H9 (cell line): ENCODE measurements at regions not wholly inside any gene's neighbourhood (a gene's known extent, or its start where the extent isn't known, plus 50 kb on each side); places are given as distances from the start of the nearest gene placed in this dataset.

Experiments used
- DNase-seq: peaks from one replicate; pipeline ENCODE4 v3.0.0-alpha.2; 2017
- H2AFZ ChIP-seq: one replicate; pipeline ENCODE4 v1.6.1; 2013; ENCODE audit warnings: mild to moderate bottlenecking, low read length, control low read depth, moderate library complexity
- H2AK5ac ChIP-seq: 2 replicates; pipeline ENCODE4 v1.6.1; 2013; ENCODE audit warnings: low read length, control low read depth, mixed read lengths; ENCODE audit not compliant: insufficient read length
- H2BK120ac ChIP-seq: one replicate; pipeline ENCODE4 v1.6.1; 2013; ENCODE audit warnings: low read depth, mild to moderate bottlenecking, low read length, control low read depth, inconsistent platforms; ENCODE audit not compliant: poor library complexity, severe bottlenecking
- H2BK12ac ChIP-seq: 2 replicates; pipeline ENCODE4 v1.6.1; 2013; ENCODE audit warnings: low read length, control low read depth, mixed read lengths, low read depth; ENCODE audit not compliant: insufficient read length
- H2BK15ac ChIP-seq: 2 replicates; pipeline ENCODE4 v1.6.1; 2013; ENCODE audit warnings: low read depth, low read length, control low read depth
- H2BK20ac ChIP-seq: one replicate; pipeline ENCODE4 v1.6.1; 2013; ENCODE audit warnings: low read depth, mild to moderate bottlenecking, low read length, control low read depth, inconsistent platforms; ENCODE audit not compliant: poor library complexity, severe bottlenecking
- H2BK5ac ChIP-seq: 2 replicates; pipeline ENCODE4 v1.6.1; 2013; ENCODE audit warnings: low read length, control low read depth, mixed read lengths; ENCODE audit not compliant: insufficient read length
- H3K14ac ChIP-seq: 2 replicates; pipeline ENCODE4 v1.6.1; 2013; ENCODE audit warnings: low read length, control low read depth; ENCODE audit not compliant: insufficient read depth
- H3K18ac ChIP-seq: 2 replicates; pipeline ENCODE4 v1.6.1; 2013; ENCODE audit warnings: low read depth, mild to moderate bottlenecking, mixed read lengths, low read length, control low read depth; ENCODE audit not compliant: insufficient read length
- H3K23ac ChIP-seq: 2 replicates; pipeline ENCODE4 v1.6.1; 2013; ENCODE audit warnings: low read length, control low read depth, mixed read lengths, low read depth; ENCODE audit not compliant: insufficient read length
- H3K23me2 ChIP-seq: 2 replicates; pipeline ENCODE4 v1.6.1; 2013; ENCODE audit warnings: low read depth, mild to moderate bottlenecking, mixed read lengths, low read length, control low read depth; ENCODE audit not compliant: insufficient read length, poor library complexity, severe bottlenecking
- H3K27ac ChIP-seq: 2 replicates; pipeline ENCODE4 v1.5.1; 2013; ENCODE audit warnings: low read length, control low read depth, mixed read lengths, low read depth; ENCODE audit not compliant: insufficient read length
- H3K27me3 ChIP-seq: 2 replicates; pipeline ENCODE4 v1.6.1; 2013; ENCODE audit warnings: low read length, control low read depth, inconsistent platforms; ENCODE audit not compliant: insufficient read depth
- H3K4ac ChIP-seq: 2 replicates; pipeline ENCODE4 v1.6.1; 2013; ENCODE audit warnings: low read depth, mild to moderate bottlenecking, control low read depth, inconsistent platforms, low read length, moderate library complexity
- H3K4me1 ChIP-seq: 2 replicates; pipeline ENCODE4 v1.6.1; 2013; ENCODE audit warnings: low read length, control low read depth, inconsistent platforms; ENCODE audit not compliant: insufficient read depth
- H3K4me2 ChIP-seq: 2 replicates; pipeline ENCODE4 v1.6.1; 2013; ENCODE audit warnings: low read length, control low read depth, mixed read lengths; ENCODE audit not compliant: insufficient read length, insufficient read depth
- H3K56ac ChIP-seq: 2 replicates; pipeline ENCODE4 v1.6.1; 2013; ENCODE audit warnings: low read depth, mild to moderate bottlenecking, mixed read lengths, low read length, control low read depth; ENCODE audit not compliant: insufficient read length
- H3K79me1 ChIP-seq: 2 replicates; pipeline ENCODE4 v1.6.1; 2013; ENCODE audit warnings: low read depth, mild to moderate bottlenecking, moderate library complexity, low read length, control low read depth, inconsistent platforms; ENCODE audit not compliant: insufficient read depth, poor library complexity, severe bottlenecking
- H3K79me2 ChIP-seq: 2 replicates; pipeline ENCODE4 v1.6.1; 2013; ENCODE audit warnings: low read length, control low read depth, inconsistent platforms; ENCODE audit not compliant: insufficient read depth
- H3K9ac ChIP-seq: 2 replicates; pipeline ENCODE4 v1.6.1; 2013; ENCODE audit warnings: low read length, control low read depth, mixed read lengths; ENCODE audit not compliant: insufficient read length; ENCODE audit errors: extremely low read depth
- H3K9me3 ChIP-seq: one replicate; pipeline ENCODE4 v1.6.1; 2013; ENCODE audit warnings: low read depth, low read length, inconsistent platforms; ENCODE audit not compliant: control insufficient read depth
- H3T11ph ChIP-seq: one replicate; pipeline ENCODE4 v1.6.1; 2013; ENCODE audit warnings: mild to moderate bottlenecking, low read length, control low read depth, inconsistent platforms
- H4K20me1 ChIP-seq: one replicate; pipeline ENCODE4 v1.6.1; 2013; ENCODE audit not compliant: control insufficient read depth, insufficient read length, insufficient read depth
- H4K5ac ChIP-seq: 2 replicates; pipeline ENCODE4 v1.6.1; 2013; ENCODE audit warnings: low read depth, mild to moderate bottlenecking, mixed read lengths, low read length, control low read depth; ENCODE audit not compliant: insufficient read length
- H4K8ac ChIP-seq: replicated peaks from 2 replicates; pipeline ENCODE4 v1.6.1; 2013; ENCODE audit warnings: low read length, control low read depth, mixed read lengths, low read depth; ENCODE audit not compliant: insufficient read length
- H4K91ac ChIP-seq: 2 replicates; pipeline ENCODE4 v1.6.1; 2013; ENCODE audit warnings: low read depth, mild to moderate bottlenecking, moderate library complexity, mixed read lengths, low read length, control low read depth; ENCODE audit not compliant: insufficient read length
- H3K27ac Mint-ChIP-seq, 3 experiments: 2 replicates in 2 of 3; 3 replicates in 1 of 3; pipeline ENCODE4 v1.8.0; 2020 to 2021; ENCODE audit warnings: mixed read lengths in 3 of 3, mild to moderate bottlenecking in 1 of 3, moderate library complexity in 1 of 3
- H3K27me3 Mint-ChIP-seq: 2 replicates; pipeline ENCODE4 v1.8.0; 2021; ENCODE audit warnings: low read depth, mild to moderate bottlenecking, moderate library complexity, mixed read lengths
- H3K36me3 Mint-ChIP-seq, 3 experiments: 2 replicates in 2 of 3; 3 replicates in 1 of 3; pipeline ENCODE4 v1.8.0; 2020 to 2021; ENCODE audit warnings: low read depth in 3 of 3, mixed read lengths in 3 of 3; ENCODE audit not compliant: insufficient read depth in 1 of 3
- H3K4me1 Mint-ChIP-seq, 2 experiments: 2 replicates each; pipeline ENCODE4 v1.8.0; 2020; ENCODE audit warnings: mixed read lengths in 2 of 2
- H3K4me3 Mint-ChIP-seq, 2 experiments: 2 replicates in 1 of 2; 3 replicates in 1 of 2; pipeline ENCODE4 v1.8.0; 2020 to 2021; ENCODE audit warnings: mild to moderate bottlenecking in 2 of 2, mixed read lengths in 2 of 2, moderate library complexity in 1 of 2
- H3K9me3 Mint-ChIP-seq, 2 experiments: 2 replicates in 1 of 2; 3 replicates in 1 of 2; pipeline ENCODE4 v1.8.0; 2020; ENCODE audit warnings: mild to moderate bottlenecking in 2 of 2, mixed read lengths in 2 of 2, moderate library complexity in 1 of 2
- CTCF ChIP-seq: fragments of 200-600 bp; sonication (generic); conservative IDR thresholded peaks from 3 replicates; pipeline ENCODE4 v1.8.0; 2021; ENCODE audit warnings: antibody characterized with exemption, mild to moderate bottlenecking
- WGBS: extraction: QIAGEN DNeasy Blood & Tissue Kit; methylation state at CpG from one replicate; pipeline ENCODE4 v1.1.7; 2013; ENCODE audit warnings: missing lambda C conversion rate, low lambda C conversion rate, mixed read lengths; ENCODE audit not compliant: insufficient read length; ENCODE audit errors: extremely low coverage; 5-methylcytosine and 5-hydroxymethylcytosine counted together

DNA sequence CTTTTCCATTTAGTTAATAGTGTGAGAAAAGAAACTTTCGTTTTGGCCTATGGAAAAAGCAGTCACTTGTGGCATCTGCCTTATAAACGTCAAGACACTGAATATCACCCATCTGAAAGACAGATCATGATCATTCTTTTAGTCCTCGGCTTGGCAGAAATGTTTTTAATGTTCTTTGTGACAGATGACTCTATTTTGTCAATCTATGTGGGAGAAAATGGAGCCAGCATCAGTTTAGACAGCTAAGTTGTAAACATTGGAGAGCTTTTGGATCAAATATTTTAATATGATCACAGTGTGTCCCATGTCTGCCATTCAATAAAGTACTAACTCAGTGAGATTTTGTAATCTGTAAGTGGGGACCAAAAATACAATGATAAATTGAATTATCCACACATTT is 85.1 kb upstream of the LUZP2 start:
- Histone ChIP-seq H4K8ac (no peak overlapping the region), H2AFZ (no peak overlapping the region), H3K4me1 (no peaks in the 10 kb centered on the region), H3K4ac (no peak overlapping the region), H3K14ac (no peak overlapping the region), H3K9me3 (no peaks in the 10 kb centered on the region), H4K20me1 (no peaks in the 10 kb centered on the region), H4K5ac (no peak overlapping the region), H3K27me3 (no peaks in the 10 kb centered on the region), H3K79me1 (no peaks in the 10 kb centered on the region), H2AK5ac (no peak overlapping the region), H2BK15ac (no peak overlapping the region), H3K79me2 (no peaks in the 10 kb centered on the region), H3K9ac (no peak overlapping the region), H2BK5ac (no peak overlapping the region), H2BK12ac (no peak overlapping the region), H2BK20ac (no peak overlapping the region), H3K18ac (no peak overlapping the region), H3K4me2 (no peak overlapping the region), H3K23me2 (no peaks in the 10 kb centered on the region), H3K27ac (no peak overlapping the region), H3K23ac (no peak overlapping the region), H3T11ph (no peak overlapping the region), H4K91ac (no peak overlapping the region), H2BK120ac (no peak overlapping the region), H3K56ac (no peak overlapping the region)
- WGBS, result no CpG with 5 or more reads among the region's 3 CpGs
- no peak overlapping the region for H3K27ac Mint-ChIP-seq
- peaks cover 3% of the 10 kb centered on the region in 2 experiments; a peak in 3 of 5 replicates for H3K9me3 Mint-ChIP-seq
- H3K4me3 Mint-ChIP-seq, result no peak overlapping the region
- DNase-seq, result no peak
- no peak for TF ChIP-seq CTCF
- H3K4me1 Mint-ChIP-seq, result peaks cover 0 to 2% of the 10 kb centered on the region in 2 experiments; a peak in 1 of 4 replicates
- no peaks in the 10 kb centered on the region for H3K27me3 Mint-ChIP-seq
- peaks cover 2 to 5% (median 4%) of the 10 kb centered on the region in 3 experiments; a peak in 5 of 7 replicates for H3K36me3 Mint-ChIP-seq
